LHCN-M2 (cell line): ENCODE measurements at regions not wholly inside any gene's neighbourhood (a gene's known extent, or its start where the extent isn't known, plus 50 kb on each side); places are given as distances from the start of the nearest gene placed in this dataset.
A peak's percentile ranks its signal among the peaks of the same experiment; 100 is the strongest.
"Not testable (repeated sequence)": the region's sequence is repeated elsewhere in the genome, so short reads cannot be mapped to it uniquely, and the experiment has no call there.

Source experiments
- DNase-seq: peaks from one replicate; pipeline ENCODE4 v3.0.0-alpha.2; 2012; ENCODE audit warnings: low read depth

GRCh38 chr5:30183795-30184194, 1009.7 kb upstream of the CDH6 start:
- DNase-seq: no peak

- no peak for DNase-seq
Measured at GRCh38 chr5:30156156-30156555, 1037.3 kb upstream of the CDH6 start.

GRCh38 chr5:30152431-30152830, 1041.1 kb upstream of the CDH6 start:
- no peak for DNase-seq

- no peak for DNase-seq
Measured at GRCh38 chr5:30150231-30150630, 1043.3 kb upstream of the CDH6 start.

- DNase-seq: no peak
Measured at GRCh38 chr5:30149526-30149925, 1044.0 kb upstream of the CDH6 start.

GRCh38 chr5:30147976-30148375, 1045.5 kb upstream of the CDH6 start:
- DNase-seq: no peak

- not testable (repeated sequence) for DNase-seq
Measured at GRCh38 chr5:30144059-30144458, 1049.4 kb upstream of the CDH6 start.

GRCh38 chr5:30142432-30142831, 1051.1 kb upstream of the CDH6 start:
- no peak for DNase-seq

- DNase-seq: no peak
Measured at GRCh38 chr5:30121043-30121442, 1072.4 kb upstream of the CDH6 start.

GRCh38 chr5:30117135-30117534, 1076.4 kb upstream of the CDH6 start:
- DNase-seq: no peak

GRCh38 chr5:30113542-30113941, 1079.9 kb upstream of the CDH6 start:
- no peak for DNase-seq

- DNase-seq: no peak
Measured at GRCh38 chr5:30112867-30113266, 1080.6 kb upstream of the CDH6 start.

GRCh38 chr5:30108051-30108450, 1085.4 kb upstream of the CDH6 start:
- DNase-seq: no peak

- no peak for DNase-seq
Measured at GRCh38 chr5:30106596-30106995, 1086.9 kb upstream of the CDH6 start.

GRCh38 chr5:30104872-30105596, 1088.5 kb upstream of the CDH6 start:
- DNase-seq: no peak

GRCh38 chr5:30103452-30104202, 1089.9 kb upstream of the CDH6 start:
- DNase-seq: no peak

- peak; percentile 42 for DNase-seq
Measured at GRCh38 chr5:30103052-30103451, 1090.4 kb upstream of the CDH6 start.

GRCh38 chr5:30102185-30102584, 1091.3 kb upstream of the CDH6 start:
- DNase-seq: no peak

- DNase-seq: no peak
Measured at GRCh38 chr5:30100929-30101328, 1092.6 kb upstream of the CDH6 start.

GRCh38 chr5:30100148-30100713, 1093.3 kb upstream of the CDH6 start:
- no peak for DNase-seq

GRCh38 chr5:30099634-30100033, 1093.9 kb upstream of the CDH6 start:
- peak; percentile 70 for DNase-seq

GRCh38 chr5:30098940-30099339, 1094.5 kb upstream of the CDH6 start:
- DNase-seq: no peak

- DNase-seq: no peak
Measured at GRCh38 chr5:30092548-30092947, 1100.9 kb upstream of the CDH6 start.
